ENCODE measurements at regions not wholly inside any gene's neighbourhood (a gene's known extent, or its start where the extent isn't known, plus 50 kb on each side); places are given as distances from the start of the nearest gene placed in this dataset.
"Not testable (repeated sequence)": the region's sequence is repeated elsewhere in the genome, so short reads cannot be mapped to it uniquely, and the experiment has no call there.

GRCh38 chr12:86513226-86513625 is 257.0 kb upstream of the MGAT4C start:
- DNase-seq, result no peak

GRCh38 chr12:86496595-86496994 is 240.4 kb upstream of the MGAT4C start:
- no peak for DNase-seq

DNA sequence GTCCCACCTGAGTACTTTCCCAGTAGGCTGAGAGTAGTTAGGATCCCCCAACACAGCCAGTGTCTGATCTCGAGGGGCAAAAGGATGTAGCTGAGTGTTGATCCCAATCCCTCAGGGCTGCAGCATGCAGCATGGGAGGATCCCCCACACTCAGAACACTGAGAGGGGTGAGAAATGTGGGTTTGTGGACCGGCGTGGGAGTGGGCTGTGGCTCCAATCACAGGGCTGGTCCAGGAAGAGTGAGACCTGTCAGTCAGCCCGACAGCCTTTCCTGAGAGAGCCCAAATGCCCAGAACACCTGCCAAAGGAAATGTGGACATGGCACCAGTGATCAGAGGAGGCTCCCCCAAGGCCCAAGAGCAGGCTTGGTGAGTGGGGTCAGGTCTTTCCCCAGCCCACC is 228.3 kb upstream of the MGAT4C start:
- DNase-seq, result no peak

DNA sequence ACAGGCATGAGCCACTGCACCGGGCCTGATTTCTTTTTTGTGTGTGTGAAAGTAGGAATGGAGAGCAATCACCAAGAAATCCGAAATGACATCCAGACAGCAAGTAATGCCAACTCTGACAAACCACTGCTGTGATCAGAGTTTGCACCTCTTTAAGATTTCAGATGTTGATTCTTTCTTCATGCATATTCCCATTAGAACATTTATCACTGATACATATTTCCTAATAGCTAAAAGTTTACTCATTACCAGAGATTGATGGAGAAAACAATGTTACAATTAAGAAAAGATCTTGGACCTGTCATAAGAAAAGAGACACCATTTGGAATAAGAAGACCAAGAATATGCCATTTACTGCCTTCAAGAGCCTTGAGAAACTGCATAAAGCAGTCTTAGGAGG is 217.0 kb upstream of the MGAT4C start:
- no peak for DNase-seq

DNA sequence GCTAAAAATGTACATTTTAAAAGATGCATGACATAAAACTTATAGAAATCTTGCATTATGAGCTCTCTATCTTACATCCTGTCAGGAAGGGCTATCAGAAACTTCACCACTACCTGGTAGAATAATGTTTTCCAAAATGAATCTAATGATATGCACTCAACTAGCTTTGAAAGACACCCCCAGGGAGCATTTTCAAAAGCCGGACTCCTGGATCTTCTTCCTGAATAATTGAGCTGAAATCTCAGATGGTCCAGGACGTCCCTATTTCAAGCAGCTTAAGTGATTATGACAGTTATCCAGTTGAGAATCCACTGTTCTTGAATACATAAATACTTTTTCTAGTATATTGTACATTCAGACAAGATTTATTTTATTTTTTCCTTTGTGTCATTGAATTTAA is 200.6 kb upstream of the MGAT4C start:
- no peak for DNase-seq

- DNase-seq, result no peak
Measured at GRCh38 chr12:86456241-86456640, 200.1 kb upstream of the MGAT4C start.

DNA sequence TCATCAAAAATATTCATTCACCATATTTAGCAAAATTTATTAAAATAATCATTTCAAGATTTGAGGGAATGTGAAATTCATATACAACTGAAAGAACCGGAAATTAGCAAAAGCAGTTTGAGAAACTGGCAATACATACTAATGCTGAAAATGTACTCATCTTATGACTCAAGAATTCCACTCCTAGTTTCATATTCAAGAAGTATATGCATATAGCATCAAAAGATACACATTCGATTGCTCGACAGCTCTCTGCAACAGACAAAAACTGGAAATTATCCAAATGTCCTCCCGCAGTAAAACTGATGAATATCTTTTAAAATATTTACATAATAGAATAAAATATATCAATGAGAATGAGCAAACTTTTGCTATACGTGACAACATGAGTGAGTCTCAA is 189.2 kb upstream of the MGAT4C start:
- DNase-seq, result no peak

GRCh38 chr12:86435053-86435452 is 178.9 kb upstream of the MGAT4C start:
- DNase-seq, result no peak

DNA sequence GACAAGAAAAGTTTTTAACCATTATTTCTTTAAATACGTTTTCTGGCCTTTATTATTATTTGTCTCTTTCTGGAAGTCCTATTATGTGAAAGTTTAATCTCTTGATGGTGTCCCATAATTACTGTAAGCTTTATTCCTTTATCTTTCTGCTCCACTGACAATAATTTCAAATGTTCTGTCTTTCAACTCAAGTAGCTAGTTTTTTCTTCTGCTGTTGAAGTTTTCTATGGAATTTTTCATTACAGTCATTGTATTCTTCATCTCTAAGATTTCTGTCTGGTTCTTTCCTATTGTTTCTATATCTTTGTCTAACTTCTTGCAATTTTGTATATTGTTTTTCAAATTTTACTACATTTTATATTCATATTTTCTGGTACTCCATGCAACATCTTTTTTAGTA is 173.6 kb upstream of the MGAT4C start:
- no peak for DNase-seq

DNA sequence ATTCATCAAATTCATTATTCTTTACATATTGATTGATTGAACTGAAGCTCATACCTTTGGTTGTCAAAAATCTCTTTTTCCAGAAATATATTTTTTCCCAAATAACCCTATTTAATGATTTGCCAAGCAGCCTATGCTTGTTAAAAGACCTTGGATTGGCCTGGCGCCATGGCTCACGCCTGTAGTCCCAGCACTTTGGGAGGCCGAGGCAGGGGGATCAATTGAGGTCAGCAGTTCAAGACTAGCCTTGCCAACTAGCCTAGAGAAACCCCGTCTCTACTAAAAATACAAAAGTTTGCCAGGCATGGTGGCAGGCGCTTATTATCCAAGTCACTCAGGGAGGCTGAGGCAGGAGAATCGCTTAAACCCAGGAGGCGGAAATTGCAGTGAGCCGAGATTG is 165.1 kb upstream of the MGAT4C start:
- no peak for DNase-seq

GRCh38 chr12:86414201-86414600 is 158.0 kb upstream of the MGAT4C start:
- no peak for DNase-seq

GRCh38 chr12:86411710-86412109 is 155.5 kb upstream of the MGAT4C start:
- no peak for DNase-seq

GRCh38 chr12:86407620-86408208 is 151.5 kb upstream of the MGAT4C start:
- DNase-seq, result no peak

- no peak for DNase-seq
Measured at GRCh38 chr12:86389949-86390348, 133.8 kb upstream of the MGAT4C start.

GRCh38 chr12:86387591-86388145 is 131.5 kb upstream of the MGAT4C start:
- DNase-seq, result no peak

DNA sequence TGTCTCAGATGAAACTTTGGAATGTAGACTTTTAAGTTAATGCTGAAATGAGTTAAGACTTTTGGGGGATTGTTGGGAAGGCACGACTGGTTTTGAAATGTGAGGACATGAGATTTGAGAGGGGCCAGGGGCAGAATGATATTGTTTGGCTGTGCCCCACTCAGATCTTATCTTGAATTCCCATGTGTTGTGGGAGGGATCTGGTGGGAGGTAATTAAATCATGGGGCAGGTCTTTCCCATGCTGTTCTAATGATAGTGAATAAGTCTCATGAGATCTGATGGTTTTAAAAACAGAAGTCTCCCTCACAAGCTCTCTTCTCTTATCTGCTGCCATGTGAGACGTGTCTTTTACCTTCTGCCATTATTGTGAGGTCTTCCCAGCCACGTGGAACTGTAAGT is 127.6 kb upstream of the MGAT4C start:
- DNase-seq, result not testable (repeated sequence)

DNA sequence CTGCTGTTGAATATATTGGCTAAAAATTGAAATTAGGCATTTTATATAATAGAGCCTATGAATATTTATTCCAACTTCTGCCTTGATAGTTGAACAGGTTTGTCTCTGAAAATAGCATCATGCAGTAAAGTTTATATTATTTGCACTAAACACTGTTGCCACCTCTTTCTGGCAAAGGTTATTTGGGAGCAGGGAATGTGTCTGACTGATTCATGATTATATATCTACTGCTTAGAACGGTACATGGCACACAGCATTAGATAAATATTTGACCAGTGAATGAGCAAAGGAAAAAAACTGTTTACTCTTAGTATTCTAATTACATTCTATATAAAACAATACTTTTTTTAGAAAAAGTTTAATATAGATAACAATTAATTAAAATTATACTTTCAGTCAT is 123.1 kb upstream of the MGAT4C start:
- no peak for DNase-seq

GRCh38 chr12:86376052-86376451 is 119.9 kb upstream of the MGAT4C start:
- no peak for DNase-seq

DNA sequence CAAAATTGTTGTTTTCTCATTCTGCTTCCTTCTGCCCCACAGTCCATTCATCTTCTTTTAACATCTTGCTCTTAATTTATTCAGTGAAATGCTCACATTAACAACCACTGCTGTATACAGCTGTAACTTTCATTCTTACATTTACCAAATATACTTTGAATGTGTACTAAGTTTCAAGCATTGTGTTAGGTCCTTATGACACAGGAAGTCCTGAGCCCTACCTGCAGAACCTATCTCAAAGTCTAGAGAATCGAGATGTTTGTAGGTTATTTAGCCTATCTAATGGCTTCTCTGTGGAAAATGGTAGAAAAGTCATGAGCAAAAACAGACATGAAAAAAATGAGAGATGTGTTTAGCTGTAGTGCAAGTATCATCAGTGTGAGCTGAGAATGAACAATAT is 117.6 kb upstream of the MGAT4C start:
- DNase-seq, result no peak

DNA sequence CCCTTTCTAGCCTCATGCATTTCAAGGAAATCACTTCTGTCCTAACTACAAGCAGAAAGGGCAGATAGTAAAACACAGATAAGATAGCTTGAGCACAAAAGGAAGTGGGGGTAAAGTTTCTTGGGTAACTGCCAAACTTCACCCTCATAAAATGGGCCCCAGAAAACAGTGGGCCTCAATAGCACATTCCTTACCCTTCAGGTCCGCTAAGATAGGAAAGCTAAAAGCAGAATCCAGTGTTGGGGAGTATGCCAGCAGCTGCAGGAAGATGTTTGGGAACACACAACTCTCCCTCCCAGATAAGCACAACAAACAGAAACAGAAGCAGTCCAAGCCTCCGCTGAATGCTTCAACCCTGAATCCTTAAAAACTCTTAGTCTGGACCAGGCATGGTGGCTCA is 110.9 kb upstream of the MGAT4C start:
- no peak for DNase-seq

GRCh38 chr12:86349196-86349595 is 93.0 kb upstream of the MGAT4C start:
- DNase-seq, result no peak

- DNase-seq, result no peak
Measured at GRCh38 chr12:86333955-86334522, 77.8 kb upstream of the MGAT4C start.

DNA sequence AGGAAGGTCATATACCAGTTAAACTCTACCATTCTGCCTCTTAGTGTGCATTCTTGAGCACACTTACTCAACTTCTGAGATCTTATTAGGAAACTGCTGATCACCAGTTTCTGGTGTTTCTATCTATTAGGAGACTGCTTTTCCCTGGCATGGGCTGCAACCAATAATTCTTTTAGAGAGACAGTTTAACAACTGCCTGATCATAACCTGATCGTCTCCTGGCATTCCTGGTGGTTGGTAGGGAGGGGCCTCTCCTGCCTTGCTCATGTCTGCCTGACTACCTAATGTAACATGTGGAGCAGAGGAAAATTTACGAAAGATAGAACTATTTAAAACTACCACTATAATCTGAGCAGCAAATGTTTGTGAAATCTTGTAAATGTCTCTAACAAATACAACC is 75.3 kb upstream of the MGAT4C start:
- no peak for DNase-seq

DNA sequence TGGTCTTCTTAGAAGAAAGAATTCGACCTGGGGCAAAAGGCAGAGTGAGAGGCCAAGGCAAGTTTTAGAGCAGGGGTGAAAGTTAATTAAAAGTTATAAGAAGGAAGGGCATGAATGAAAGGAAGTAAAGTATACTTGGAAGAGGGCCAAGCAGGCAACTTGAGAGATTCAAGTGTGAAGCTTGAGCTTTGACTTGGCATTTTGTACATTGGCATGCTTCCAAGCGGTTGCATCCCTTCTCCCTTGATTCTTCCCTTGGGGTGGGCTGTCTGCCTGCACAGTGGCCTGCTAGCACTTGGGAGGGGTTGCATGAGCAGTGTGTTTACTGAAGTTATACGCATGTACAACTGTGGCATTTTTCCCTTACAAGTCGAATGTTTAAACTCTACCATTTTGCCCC is 74.8 kb upstream of the MGAT4C start:
- no peak for DNase-seq

- DNase-seq, result no peak
Measured at GRCh38 chr12:86312232-86312631, 56.0 kb upstream of the MGAT4C start.

All from Kasumi-1 (cell line).